ENCODE measurements at regions not wholly inside any gene's neighbourhood (a gene's known extent, or its start where the extent isn't known, plus 50 kb on each side); places are given as distances from the start of the nearest gene placed in this dataset.

- H3K4me3 ChIP-seq (ENCODE audit: low read length), result no peak overlapping the region
- H3K27ac ChIP-seq (ENCODE audit: low read depth, low read length), result no peak overlapping the region
- Mint-ChIP-seq H3K27me3 (ENCODE audit: insufficient read depth) (no peaks in the 10 kb centered on the region), H3K4me3 (no peak overlapping the region), H3K4me1 (peaks cover 27% of the 10 kb centered on the region), H3K36me3 (ENCODE audit: low read depth) (no peaks in the 10 kb centered on the region), H3K27ac (no peak overlapping the region), H3K9me3 (no peaks in the 10 kb centered on the region)
- H3K9me3 ChIP-seq (ENCODE audit: control insufficient read depth, low read length), result no peaks in the 10 kb centered on the region
- WGBS, 2 experiments (ENCODE audit: insufficient coverage in 1 of 2, insufficient read length in 1 of 2), result 81 to 92% methylated on average over 3 to 4 of the region's 4 CpGs
- H3K27me3 ChIP-seq (ENCODE audit: control insufficient read depth, insufficient read depth, low read length, poor library complexity, severe bottlenecking), result no peaks in the 10 kb centered on the region
- no peaks in the 10 kb centered on the region for H3K36me3 ChIP-seq (ENCODE audit: control insufficient read depth, insufficient read depth, low read length)
- DNase-seq, result peak; percentile 62
- H3K4me1 ChIP-seq (ENCODE audit: control insufficient read depth, insufficient read depth, low read length), result no peaks in the 10 kb centered on the region
- no peak overlapping the region for H3K9ac ChIP-seq (ENCODE audit: extremely low read depth, low read length, poor library complexity, severe bottlenecking)
- TF ChIP-seq, protein P1, sequence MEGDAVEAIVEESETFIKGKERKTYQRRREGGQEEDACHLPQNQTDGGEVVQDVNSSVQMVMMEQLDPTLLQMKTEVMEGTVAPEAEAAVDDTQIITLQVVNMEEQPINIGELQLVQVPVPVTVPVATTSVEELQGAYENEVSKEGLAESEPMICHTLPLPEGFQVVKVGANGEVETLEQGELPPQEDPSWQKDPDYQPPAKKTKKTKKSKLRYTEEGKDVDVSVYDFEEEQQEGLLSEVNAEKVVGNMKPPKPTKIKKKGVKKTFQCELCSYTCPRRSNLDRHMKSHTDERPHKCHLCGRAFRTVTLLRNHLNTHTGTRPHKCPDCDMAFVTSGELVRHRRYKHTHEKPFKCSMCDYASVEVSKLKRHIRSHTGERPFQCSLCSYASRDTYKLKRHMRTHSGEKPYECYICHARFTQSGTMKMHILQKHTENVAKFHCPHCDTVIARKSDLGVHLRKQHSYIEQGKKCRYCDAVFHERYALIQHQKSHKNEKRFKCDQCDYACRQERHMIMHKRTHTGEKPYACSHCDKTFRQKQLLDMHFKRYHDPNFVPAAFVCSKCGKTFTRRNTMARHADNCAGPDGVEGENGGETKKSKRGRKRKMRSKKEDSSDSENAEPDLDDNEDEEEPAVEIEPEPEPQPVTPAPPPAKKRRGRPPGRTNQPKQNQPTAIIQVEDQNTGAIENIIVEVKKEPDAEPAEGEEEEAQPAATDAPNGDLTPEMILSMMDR (conservative IDR thresholded peaks at IDR 0.05), result no peak
Measured at GRCh38 chr2:58640042-58640441, 398.9 kb upstream of the FANCL start.

- no peak overlapping the region for H3K4me3 ChIP-seq (ENCODE audit: low read length)
- 63% methylated on average over 3 of the region's 3 CpGs; no CpG with 5 or more reads in 1 of the 2 experiments for WGBS, 2 experiments (ENCODE audit: insufficient coverage in 1 of 2, insufficient read length in 1 of 2)
- no peaks in the 10 kb centered on the region for H3K27me3 Mint-ChIP-seq (ENCODE audit: insufficient read depth)
- no peak overlapping the region for H3K9ac ChIP-seq (ENCODE audit: extremely low read depth, low read length, poor library complexity, severe bottlenecking)
- H3K9me3 Mint-ChIP-seq, result no peaks in the 10 kb centered on the region
- no peaks in the 10 kb centered on the region for H3K27me3 ChIP-seq (ENCODE audit: control insufficient read depth, insufficient read depth, low read length, poor library complexity, severe bottlenecking)
- no peaks in the 10 kb centered on the region for H3K9me3 ChIP-seq (ENCODE audit: control insufficient read depth, low read length)
- H3K4me1 ChIP-seq (ENCODE audit: control insufficient read depth, insufficient read depth, low read length), result peaks cover 4% of the 10 kb centered on the region
- no peaks in the 10 kb centered on the region for H3K36me3 Mint-ChIP-seq (ENCODE audit: low read depth)
- peaks cover 34% of the 10 kb centered on the region for H3K4me1 Mint-ChIP-seq
- no peaks in the 10 kb centered on the region for H3K36me3 ChIP-seq (ENCODE audit: control insufficient read depth, insufficient read depth, low read length)
- no peak for DNase-seq
- H3K27ac Mint-ChIP-seq, result peak overlapping the region; percentile 69
- H3K27ac ChIP-seq (ENCODE audit: low read depth, low read length), result no peak overlapping the region
- TF ChIP-seq, protein P1 (conservative IDR thresholded peaks at IDR 0.05), result no peak
- no peak overlapping the region for H3K4me3 Mint-ChIP-seq
Measured at GRCh38 chr2:58638256-58638805, 397.2 kb upstream of the FANCL start.

- no peaks in the 10 kb centered on the region for H3K9me3 Mint-ChIP-seq
- no peak overlapping the region for H3K27ac ChIP-seq (ENCODE audit: low read depth, low read length)
Measured at GRCh38 chr2:58636872-58637271, 395.7 kb upstream of the FANCL start.

More at GRCh38 chr2:58636872-58637271, 395.7 kb upstream of the FANCL start:
- peaks cover 5% of the 10 kb centered on the region for H3K4me1 ChIP-seq (ENCODE audit: control insufficient read depth, insufficient read depth, low read length)
- no peak overlapping the region for H3K4me3 Mint-ChIP-seq
- H3K27ac Mint-ChIP-seq, result no peak overlapping the region
- H3K27me3 Mint-ChIP-seq (ENCODE audit: insufficient read depth), result no peaks in the 10 kb centered on the region
- 80 to 94% methylated on average over 2 to 4 of the region's 4 CpGs for WGBS, 2 experiments (ENCODE audit: insufficient coverage in 1 of 2, insufficient read length in 1 of 2)
- H3K36me3 Mint-ChIP-seq (ENCODE audit: low read depth), result no peaks in the 10 kb centered on the region
- H3K4me3 ChIP-seq (ENCODE audit: low read length), result no peak overlapping the region
- H3K9me3 ChIP-seq (ENCODE audit: control insufficient read depth, low read length), result no peaks in the 10 kb centered on the region
- no peaks in the 10 kb centered on the region for H3K27me3 ChIP-seq (ENCODE audit: control insufficient read depth, insufficient read depth, low read length, poor library complexity, severe bottlenecking)
- no peak for DNase-seq
- peaks cover 38% of the 10 kb centered on the region for H3K4me1 Mint-ChIP-seq
- H3K9ac ChIP-seq (ENCODE audit: extremely low read depth, low read length, poor library complexity, severe bottlenecking), result no peak overlapping the region
- TF ChIP-seq, protein P1 (conservative IDR thresholded peaks at IDR 0.05), result no peak
- H3K36me3 ChIP-seq (ENCODE audit: control insufficient read depth, insufficient read depth, low read length), result no peaks in the 10 kb centered on the region

Measured in endodermal cell (in vitro differentiated cells).